GM10847 (cell line): ENCODE measurements at regions not wholly inside any gene's neighbourhood (a gene's known extent, or its start where the extent isn't known, plus 50 kb on each side); places are given as distances from the start of the nearest gene placed in this dataset.

Experiments
- POLR2A ChIP-seq: IDR thresholded peaks from 2 replicates; pipeline ENCODE4 v1.6.1; 2011; ENCODE audit not compliant: insufficient read length; ENCODE audit errors: extremely low read depth

GRCh38 chr1:234854645-234855039, 244.7 kb upstream of the IRF2BP2 start:
- no peak for TF ChIP-seq POLR2A

GRCh38 chr1:234853906-234854644, 244.1 kb upstream of the IRF2BP2 start:
- no peak for TF ChIP-seq POLR2A

GRCh38 chr1:234852659-234853058, 242.7 kb upstream of the IRF2BP2 start:
- no peak for TF ChIP-seq POLR2A

- TF ChIP-seq POLR2A, result no peak
These were observed 241.8 kb upstream of the IRF2BP2 start for GRCh38 chr1:234851450-234852438.

- TF ChIP-seq POLR2A, result no peak
These were observed 239.9 kb upstream of the IRF2BP2 start for GRCh38 chr1:234849832-234850231.

- no peak for TF ChIP-seq POLR2A
These were observed 239.1 kb upstream of the IRF2BP2 start for GRCh38 chr1:234848972-234849649.

- no peak for TF ChIP-seq POLR2A
These were observed 235.9 kb upstream of the IRF2BP2 start for GRCh38 chr1:234845836-234846235.

GRCh38 chr1:234845097-234845660, 235.2 kb upstream of the IRF2BP2 start:
- TF ChIP-seq POLR2A, result no peak

- no peak for TF ChIP-seq POLR2A
These were observed 234.6 kb upstream of the IRF2BP2 start for GRCh38 chr1:234844479-234845031.

GRCh38 chr1:234843946-234844345, 234.0 kb upstream of the IRF2BP2 start:
- TF ChIP-seq POLR2A, result no peak

- no peak for TF ChIP-seq POLR2A
These were observed 233.0 kb upstream of the IRF2BP2 start for GRCh38 chr1:234842726-234843641.

GRCh38 chr1:234841710-234842231, 231.8 kb upstream of the IRF2BP2 start:
- no peak for TF ChIP-seq POLR2A

GRCh38 chr1:234841281-234841680, 231.3 kb upstream of the IRF2BP2 start:
- TF ChIP-seq POLR2A, result no peak

- TF ChIP-seq POLR2A, result no peak
These were observed 230.9 kb upstream of the IRF2BP2 start for GRCh38 chr1:234840843-234841242.
